22Rv1 (cell line): ENCODE measurements at regions not wholly inside any gene's neighbourhood (a gene's known extent, or its start where the extent isn't known, plus 50 kb on each side); places are given as distances from the start of the nearest gene placed in this dataset.

Experiments
- CTCF ChIP-seq: fragments of 450-650 bp; IDR thresholded peaks from 2 replicates; pipeline ENCODE4 v1.5.1; 2017; ENCODE audit warnings: mild to moderate bottlenecking
- ZFX ChIP-seq: fragments of 450-650 bp; IDR thresholded peaks from 2 replicates; pipeline ENCODE4 v1.6.1; 2017; ENCODE audit warnings: antibody characterized with exemption, borderline replicate concordance

- TF ChIP-seq CTCF (no peak), ZFX (no peak)
Observed at GRCh38 chr6:159116343-159116742, 52.9 kb upstream of the FNDC1 start.
